ENCODE measurements at regions not wholly inside any gene's neighbourhood (a gene's known extent, or its start where the extent isn't known, plus 50 kb on each side); places are given as distances from the start of the nearest gene placed in this dataset.

DNA sequence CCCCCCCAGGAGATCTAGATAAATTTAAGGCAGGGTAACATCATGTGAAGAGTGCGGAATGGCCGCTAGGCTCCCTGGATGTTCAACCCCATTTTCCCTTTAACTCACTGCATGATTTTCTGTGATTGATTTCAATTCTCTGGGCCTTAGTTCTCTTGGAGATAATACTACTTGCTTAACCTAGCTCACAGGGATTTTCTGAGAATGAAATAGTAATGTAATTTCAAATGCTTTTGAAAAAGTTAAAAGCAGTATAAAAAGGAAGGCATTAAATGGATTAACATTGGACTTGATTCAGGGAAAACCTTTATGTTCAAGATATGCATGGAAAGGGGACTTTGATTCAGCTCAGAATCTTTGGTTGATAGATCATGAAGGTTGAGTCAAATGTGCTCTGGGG, 90.9 kb downstream of the KIF4B start:
- TF ChIP-seq, protein P1, sequence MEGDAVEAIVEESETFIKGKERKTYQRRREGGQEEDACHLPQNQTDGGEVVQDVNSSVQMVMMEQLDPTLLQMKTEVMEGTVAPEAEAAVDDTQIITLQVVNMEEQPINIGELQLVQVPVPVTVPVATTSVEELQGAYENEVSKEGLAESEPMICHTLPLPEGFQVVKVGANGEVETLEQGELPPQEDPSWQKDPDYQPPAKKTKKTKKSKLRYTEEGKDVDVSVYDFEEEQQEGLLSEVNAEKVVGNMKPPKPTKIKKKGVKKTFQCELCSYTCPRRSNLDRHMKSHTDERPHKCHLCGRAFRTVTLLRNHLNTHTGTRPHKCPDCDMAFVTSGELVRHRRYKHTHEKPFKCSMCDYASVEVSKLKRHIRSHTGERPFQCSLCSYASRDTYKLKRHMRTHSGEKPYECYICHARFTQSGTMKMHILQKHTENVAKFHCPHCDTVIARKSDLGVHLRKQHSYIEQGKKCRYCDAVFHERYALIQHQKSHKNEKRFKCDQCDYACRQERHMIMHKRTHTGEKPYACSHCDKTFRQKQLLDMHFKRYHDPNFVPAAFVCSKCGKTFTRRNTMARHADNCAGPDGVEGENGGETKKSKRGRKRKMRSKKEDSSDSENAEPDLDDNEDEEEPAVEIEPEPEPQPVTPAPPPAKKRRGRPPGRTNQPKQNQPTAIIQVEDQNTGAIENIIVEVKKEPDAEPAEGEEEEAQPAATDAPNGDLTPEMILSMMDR (conservative IDR thresholded peaks at IDR 0.05; ENCODE audit: low read length), result no peak
- TF ChIP-seq EZH2phosphoT487 (IDR thresholded peaks at IDR 0.05; ENCODE audit: borderline replicate concordance, low read depth, low read length), result no peak
